Mucosa of descending colon (tissue), 3 donors: ENCODE measurements at regions not wholly inside any gene's neighbourhood (a gene's known extent, or its start where the extent isn't known, plus 50 kb on each side); places are given as distances from the start of the nearest gene placed in this dataset.

Experiments used
- ATAC-seq: fragments of 200-7000 bp; cut with Tn5 transposase; one replicate; pipeline ENCODE4 v1.9.1; 2020; ENCODE audit warnings: mild to moderate bottlenecking, moderate library complexity
- DNase-seq, 3 donors: peaks; one replicate each; pipeline ENCODE4 v3.0.0-alpha.2; 2020
- H3K36me3 ChIP-seq: fragments of 200-600 bp; one replicate; pipeline ENCODE4 v1.8.0; 2021; ENCODE audit warnings: low read depth, mild to moderate bottlenecking
- H3K4me1 ChIP-seq: fragments of 200-600 bp; one replicate; pipeline ENCODE4 v1.8.0; 2021; ENCODE audit warnings: low read depth, mild to moderate bottlenecking
- H3K4me3 ChIP-seq: fragments of 200-600 bp; one replicate; pipeline ENCODE4 v1.8.0; 2021; ENCODE audit warnings: mild to moderate bottlenecking
- H3K9me3 ChIP-seq: fragments of 200-600 bp; one replicate; pipeline ENCODE4 v1.8.0; 2021; ENCODE audit warnings: mild to moderate bottlenecking
- intact Hi-C, 2 donors: fragments of 100-400 bp; cut with DNase I in 1 of 2; cut with micrococcal nuclease in 1 of 2; formaldehyde crosslinking; loops; one replicate each; pipeline versions ENCODE4 v1.11.0 to v1.11.1; 2022; cut with DNase I, micrococcal nuclease
- TF ChIP-seq, protein P1 (sequence below): fragments of 200-600 bp; IDR thresholded peaks from one replicate; pipeline ENCODE4 v1.8.0; 2022; ENCODE audit warnings: antibody characterized with exemption, mild to moderate bottlenecking
- donor health status: DM: no; HTN: no; CAD: no; lungs with moderate emphysema.
- donor health status: DM: no; HTN: no; CAD: no.
- donor health status: DM: no; HTN: yes; CAD: no.

DNA sequence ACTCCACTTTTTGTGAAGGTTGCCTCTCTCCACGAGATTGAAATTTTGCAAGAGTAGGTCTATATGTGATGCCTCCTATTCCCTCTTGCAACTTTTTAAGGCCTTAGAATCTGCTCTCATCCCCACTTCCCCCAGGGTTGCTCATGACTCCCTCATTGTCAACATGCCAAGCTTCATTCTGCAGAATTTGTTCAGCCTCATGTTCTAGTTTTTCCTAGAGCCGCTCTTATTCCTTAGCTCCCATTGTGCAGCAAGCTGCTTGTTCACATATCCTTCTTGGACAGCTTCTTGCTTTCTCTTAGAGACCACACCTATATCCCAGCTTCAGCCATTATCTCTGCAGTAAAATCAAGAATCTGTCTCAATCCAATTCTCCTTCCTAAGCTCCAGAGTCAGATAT, 82.4 kb downstream of the CNGA2 start:
- TF ChIP-seq, protein P1, sequence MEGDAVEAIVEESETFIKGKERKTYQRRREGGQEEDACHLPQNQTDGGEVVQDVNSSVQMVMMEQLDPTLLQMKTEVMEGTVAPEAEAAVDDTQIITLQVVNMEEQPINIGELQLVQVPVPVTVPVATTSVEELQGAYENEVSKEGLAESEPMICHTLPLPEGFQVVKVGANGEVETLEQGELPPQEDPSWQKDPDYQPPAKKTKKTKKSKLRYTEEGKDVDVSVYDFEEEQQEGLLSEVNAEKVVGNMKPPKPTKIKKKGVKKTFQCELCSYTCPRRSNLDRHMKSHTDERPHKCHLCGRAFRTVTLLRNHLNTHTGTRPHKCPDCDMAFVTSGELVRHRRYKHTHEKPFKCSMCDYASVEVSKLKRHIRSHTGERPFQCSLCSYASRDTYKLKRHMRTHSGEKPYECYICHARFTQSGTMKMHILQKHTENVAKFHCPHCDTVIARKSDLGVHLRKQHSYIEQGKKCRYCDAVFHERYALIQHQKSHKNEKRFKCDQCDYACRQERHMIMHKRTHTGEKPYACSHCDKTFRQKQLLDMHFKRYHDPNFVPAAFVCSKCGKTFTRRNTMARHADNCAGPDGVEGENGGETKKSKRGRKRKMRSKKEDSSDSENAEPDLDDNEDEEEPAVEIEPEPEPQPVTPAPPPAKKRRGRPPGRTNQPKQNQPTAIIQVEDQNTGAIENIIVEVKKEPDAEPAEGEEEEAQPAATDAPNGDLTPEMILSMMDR, result no peak
- Histone ChIP-seq H3K9me3 (no peaks in the 10 kb centered on the region), H3K4me1 (no peaks in the 10 kb centered on the region), H3K36me3 (no peaks in the 10 kb centered on the region), H3K4me3 (no peak overlapping the region)
- ATAC-seq (no peak), DNase-seq (no peak)
- intact Hi-C loops, result no loop called here

DNA sequence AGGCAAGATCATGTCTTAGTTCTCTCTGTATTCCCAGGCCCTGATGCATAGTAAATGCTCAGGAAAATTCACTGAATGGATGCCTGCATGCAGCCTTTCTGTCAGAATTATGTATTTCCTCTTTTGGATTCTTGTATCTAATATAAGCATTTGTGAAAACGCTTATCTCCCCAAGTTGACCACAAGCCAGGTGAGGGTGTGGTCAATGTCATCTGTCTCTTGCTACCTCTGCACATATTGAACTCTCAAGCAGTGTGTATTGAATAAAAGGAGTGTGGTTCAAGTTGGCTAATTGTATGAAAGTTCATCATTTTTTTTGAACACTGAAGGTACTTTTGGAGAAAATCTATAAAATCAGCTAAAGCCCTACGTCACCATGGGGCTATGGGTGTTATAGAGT, 84.3 kb downstream of the CNGA2 start:
- TF ChIP-seq, protein P1, result no peak
- H3K9me3 ChIP-seq, result no peaks in the 10 kb centered on the region
- H3K4me1 ChIP-seq, result no peaks in the 10 kb centered on the region
- DNase-seq, result no peak
- intact Hi-C loops, result no loop called here
- no peak for ATAC-seq
- no peaks in the 10 kb centered on the region for H3K36me3 ChIP-seq
- no peak overlapping the region for H3K4me3 ChIP-seq

DNA sequence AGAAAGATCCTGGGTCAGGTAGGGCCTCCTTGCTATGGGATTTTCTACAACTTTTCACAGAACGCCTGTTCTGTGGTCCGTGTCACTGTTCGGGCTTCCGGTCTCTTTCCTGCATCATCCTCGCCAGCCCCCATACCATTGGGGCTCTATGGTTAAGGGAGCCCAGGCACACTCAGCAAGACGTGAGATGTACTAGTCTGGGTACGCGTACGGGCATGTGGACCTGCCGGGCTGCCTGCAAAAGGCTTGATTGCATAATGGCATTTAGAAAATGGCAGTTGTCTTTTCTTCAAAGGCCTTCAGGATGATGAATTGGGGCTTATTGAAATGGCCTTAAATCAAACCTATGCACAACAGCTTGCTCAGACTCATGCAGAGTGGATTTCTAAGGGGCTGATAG, 86.7 kb downstream of the CNGA2 start:
- DNase-seq, result no peak
- H3K4me3 ChIP-seq, result no peak overlapping the region
- ATAC-seq, result no peak
- TF ChIP-seq, protein P1, result no peak
- H3K36me3 ChIP-seq, result no peaks in the 10 kb centered on the region
- intact Hi-C loops, result no loop called here
- no peaks in the 10 kb centered on the region for H3K4me1 ChIP-seq
- H3K9me3 ChIP-seq, result no peaks in the 10 kb centered on the region

DNA sequence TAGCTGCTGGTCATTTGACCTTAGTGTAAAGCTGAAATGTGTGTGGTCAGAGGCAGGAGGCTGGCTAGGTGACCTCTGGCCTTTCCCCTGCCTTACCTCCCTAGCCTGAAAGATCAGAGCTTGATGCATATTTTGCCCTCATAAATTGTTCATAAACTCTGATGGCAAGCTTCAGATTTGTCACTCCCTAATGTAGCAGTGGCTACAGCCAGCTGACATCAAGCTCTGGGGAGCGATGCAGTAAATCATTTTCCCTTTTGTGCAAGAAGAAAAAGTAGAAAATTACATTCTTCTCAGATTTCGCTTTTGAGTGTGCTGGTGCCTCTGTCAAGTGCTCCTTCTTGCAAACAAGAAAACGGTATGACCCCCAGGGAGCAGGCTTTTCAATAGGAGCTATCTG, 87.7 kb upstream of the MAGEA4 start:
- H3K4me3 ChIP-seq, result no peak overlapping the region
- ATAC-seq, result no peak
- TF ChIP-seq, protein P1, result no peak

DNA sequence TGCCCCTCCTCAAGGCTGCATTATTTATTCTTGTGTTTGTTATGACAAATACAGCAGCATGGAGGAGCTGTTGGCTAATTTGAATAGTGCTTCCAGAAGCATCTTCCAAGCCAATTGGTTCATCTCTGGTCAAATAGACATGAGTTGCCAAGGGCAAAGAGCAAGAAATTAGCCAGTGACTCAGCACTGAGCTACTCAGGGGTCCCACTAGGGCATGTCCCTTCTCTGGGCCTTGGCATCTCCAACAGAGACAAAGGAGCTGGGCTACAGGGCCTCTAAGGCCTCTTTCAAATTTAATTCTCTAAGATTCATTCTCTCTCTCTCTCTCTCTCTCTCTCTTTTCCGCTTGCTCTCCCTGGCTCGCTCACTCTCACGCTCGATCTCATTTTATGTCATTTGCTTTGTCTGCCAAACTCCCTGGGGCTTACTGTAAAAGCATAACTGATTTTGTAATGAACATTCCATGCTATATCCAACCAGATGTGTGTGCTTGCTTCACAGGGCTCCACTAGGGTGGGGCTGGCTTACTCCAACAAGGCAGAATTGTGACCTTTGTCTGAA, 86.7 kb upstream of the MAGEA4 start:
- ATAC-seq (peak; percentile 43), DNase-seq (peak in 1 of 3 donors; percentile 3)
- Histone ChIP-seq H3K36me3 (no peaks in the 10 kb centered on the region), H3K4me1 (no peaks in the 10 kb centered on the region), H3K4me3 (no peak overlapping the region), H3K9me3 (no peaks in the 10 kb centered on the region)
- intact Hi-C loops, result no loop called here
- TF ChIP-seq, protein P1, result no peak

More for the DNA sequence above, 87.7 kb upstream of the MAGEA4 start:
- Histone ChIP-seq H3K9me3 (no peaks in the 10 kb centered on the region), H3K4me1 (no peaks in the 10 kb centered on the region), H3K36me3 (no peaks in the 10 kb centered on the region)
- no peak for DNase-seq
- intact Hi-C loops, result no loop called here

DNA sequence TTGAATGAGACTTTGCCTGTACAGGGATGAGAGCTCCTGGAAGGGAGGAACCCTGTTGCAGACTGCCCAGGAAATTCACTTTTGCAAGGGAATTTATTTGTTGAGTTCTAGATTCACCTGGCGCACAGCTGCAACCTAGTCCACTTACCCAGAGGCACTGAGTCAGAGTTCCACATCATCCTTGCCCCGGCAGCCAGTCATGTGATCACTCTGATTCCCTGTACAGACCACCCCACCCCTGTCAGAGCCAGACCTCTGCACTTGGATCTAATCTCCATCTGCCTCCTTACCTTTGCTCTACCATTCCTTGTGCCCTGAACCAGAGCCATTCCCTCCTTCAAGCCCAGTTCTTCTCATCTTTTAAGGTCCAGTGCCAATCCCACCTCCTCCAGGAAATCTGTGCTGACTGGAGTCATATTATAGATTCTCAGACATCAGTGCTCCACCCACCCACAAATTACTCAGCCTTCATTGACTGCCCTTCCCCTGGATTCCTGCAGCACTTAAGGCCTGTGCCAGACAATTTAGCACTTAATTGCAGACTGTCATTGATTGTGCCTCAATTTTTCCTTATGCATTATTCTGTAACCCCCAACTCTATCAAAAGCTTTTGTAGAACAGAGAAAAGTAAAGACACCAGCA, 84.1 kb upstream of the MAGEA4 start:
- Histone ChIP-seq H3K36me3 (no peaks in the 10 kb centered on the region), H3K9me3 (no peaks in the 10 kb centered on the region), H3K4me1 (no peaks in the 10 kb centered on the region), H3K4me3 (no peak overlapping the region)
- TF ChIP-seq, protein P1, result no peak
- DNase-seq, result no peak
- no peak for ATAC-seq
- intact Hi-C loops, result no loop called here
